MM.1S (cell line): ENCODE measurements at regions not wholly inside any gene's neighbourhood (a gene's known extent, or its start where the extent isn't known, plus 50 kb on each side); places are given as distances from the start of the nearest gene placed in this dataset.

Experiments used
- EZH2 ChIP-seq: fragments of 300-600 bp; sonication (generic); optimal IDR thresholded peaks from 2 replicates; pipeline ENCODE3; 2017; ENCODE audit warnings: low read depth, mild to moderate bottlenecking, antibody characterized with exemption, low read length, mixed read lengths
- EZH2phosphoT487 ChIP-seq: fragments of 300-600 bp; sonication (generic); IDR thresholded peaks from 2 replicates; pipeline ENCODE4 v1.6.1; 2018; ENCODE audit warnings: antibody characterized with exemption, low read length
- TF ChIP-seq, protein P1 (sequence below): fragments of 300-600 bp; sonication (generic); IDR thresholded peaks from 2 replicates; pipeline ENCODE4 v1.5.1; 2016; ENCODE audit warnings: antibody characterized with exemption, low read length, mixed read lengths

- TF ChIP-seq, protein P1, sequence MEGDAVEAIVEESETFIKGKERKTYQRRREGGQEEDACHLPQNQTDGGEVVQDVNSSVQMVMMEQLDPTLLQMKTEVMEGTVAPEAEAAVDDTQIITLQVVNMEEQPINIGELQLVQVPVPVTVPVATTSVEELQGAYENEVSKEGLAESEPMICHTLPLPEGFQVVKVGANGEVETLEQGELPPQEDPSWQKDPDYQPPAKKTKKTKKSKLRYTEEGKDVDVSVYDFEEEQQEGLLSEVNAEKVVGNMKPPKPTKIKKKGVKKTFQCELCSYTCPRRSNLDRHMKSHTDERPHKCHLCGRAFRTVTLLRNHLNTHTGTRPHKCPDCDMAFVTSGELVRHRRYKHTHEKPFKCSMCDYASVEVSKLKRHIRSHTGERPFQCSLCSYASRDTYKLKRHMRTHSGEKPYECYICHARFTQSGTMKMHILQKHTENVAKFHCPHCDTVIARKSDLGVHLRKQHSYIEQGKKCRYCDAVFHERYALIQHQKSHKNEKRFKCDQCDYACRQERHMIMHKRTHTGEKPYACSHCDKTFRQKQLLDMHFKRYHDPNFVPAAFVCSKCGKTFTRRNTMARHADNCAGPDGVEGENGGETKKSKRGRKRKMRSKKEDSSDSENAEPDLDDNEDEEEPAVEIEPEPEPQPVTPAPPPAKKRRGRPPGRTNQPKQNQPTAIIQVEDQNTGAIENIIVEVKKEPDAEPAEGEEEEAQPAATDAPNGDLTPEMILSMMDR = no peak
- TF ChIP-seq EZH2 (no peak), EZH2phosphoT487 (no peak)
These were observed 305.8 kb upstream of the ANXA10 start for GRCh38 chr4:167786504-167786903.
